HCT116 (cell line): ENCODE measurements at regions not wholly inside any gene's neighbourhood (a gene's known extent, or its start where the extent isn't known, plus 50 kb on each side); places are given as distances from the start of the nearest gene placed in this dataset.

Source experiments
- ATAC-seq: fragments of 200-7000 bp; cut with Tn5 transposase; 2 replicates; pipeline ENCODE4 v1.9.1; 2020; ENCODE audit warnings: mild to moderate bottlenecking, moderate library complexity
- BruUV-seq: library from RNA; stranded (reverse); fragments of 400-500 nt; replicated peaks from 2 replicates; lab custom pipeline; 2021; lab: Mats Ljungman, UMichigan
- CTCF ChIA-PET: fragments of 300-600 bp; sonication (Branson Sonifier 250); formaldehyde crosslinking; loops from one replicate; lab custom pipeline; 2021; ENCODE audit warnings: antibody characterized with exemption; lab: Charles Lee
- POLR2A ChIA-PET: fragments of 300-600, 350-600 bp; sonication (Branson Sonifier 250); formaldehyde crosslinking; loops from one replicate; lab custom pipeline; 2021; ENCODE audit warnings: antibody characterized with exemption; lab: Charles Lee
- RAD21 ChIA-PET, 2 experiments: fragments of 300-600 bp; sonication (Branson Sonifier 250); formaldehyde crosslinking; loops; one replicate each; lab custom pipeline; 2023; ENCODE audit warnings: low total read pairs in 2 of 2; ENCODE audit not compliant: uncharacterized antibody in 2 of 2, unreplicated experiment in 2 of 2, low non-redundant PET in 1 of 2; lab: Charles Lee
- DNase-seq: peaks from one replicate; pipeline ENCODE4 v3.0.0-alpha.2; 2010; ENCODE audit warnings: low read depth, low spot score
- H2AFZ ChIP-seq: fragments of 200-600 bp; shearing (Covaris generic), sonication (generic); 2 replicates; pipeline ENCODE4 v1.6.1; 2017; ENCODE audit warnings: low read depth, mixed run types, mixed read lengths, antibody characterized with exemption, low read length; ENCODE audit not compliant: poor library complexity, severe bottlenecking
- H3K27ac ChIP-seq: 2 replicates; pipeline ENCODE4 v1.5.1; 2012; ENCODE audit warnings: low read depth, low read length
- H3K27me3 ChIP-seq: fragments of 200-600 bp; sonication (generic); 2 replicates; pipeline ENCODE4 v1.6.1; 2016; ENCODE audit warnings: mixed run types, low read length, mixed read lengths; ENCODE audit not compliant: insufficient read depth
- H3K36me3 ChIP-seq, 2 experiments: fragments of 200-500 bp in 1 of 2; fragments of 200-600 bp in 1 of 2; sonication (Bioruptor generic) in 1 of 2; sonication (generic) in 1 of 2; 2 replicates each; pipeline versions ENCODE4 v1.5.1 to v1.6.1; 2014 to 2016; ENCODE audit warnings: low read length in 2 of 2, inconsistent platforms in 1 of 2, mixed read lengths in 1 of 2, mixed run types in 1 of 2; ENCODE audit not compliant: insufficient read depth in 2 of 2, control insufficient read depth in 1 of 2
- H3K4me1 ChIP-seq, 2 experiments: fragments of 200-600 bp in 1 of 2; sonication (generic) in 1 of 2; 2 replicates each; pipeline versions ENCODE4 v1.5.1 to v1.6.1; 2012 to 2017; ENCODE audit warnings: low read length in 2 of 2, inconsistent platforms in 1 of 2, mild to moderate bottlenecking in 1 of 2, mixed read lengths in 1 of 2, mixed run types in 1 of 2, moderate library complexity in 1 of 2; ENCODE audit not compliant: insufficient read depth in 2 of 2, control insufficient read depth in 1 of 2
- H3K4me2 ChIP-seq: fragments of 200-600 bp; sonication (generic); 2 replicates; pipeline ENCODE4 v1.6.1; 2017; ENCODE audit warnings: mixed run types, low read length, mixed read lengths
- H3K4me3 ChIP-seq, 2 experiments: fragments of 200-600 bp in 1 of 2; sonication (generic) in 1 of 2; replicated peaks in 1 of 2; 2 replicates each; pipeline ENCODE4 v1.5.1; 2011 to 2016; ENCODE audit warnings: low read length in 2 of 2, control low read depth in 1 of 2, low read depth in 1 of 2, mild to moderate bottlenecking in 1 of 2, mixed read lengths in 1 of 2, mixed run types in 1 of 2
- H3K79me2 ChIP-seq: fragments of 200-600 bp; sonication (generic); 2 replicates; pipeline ENCODE4 v1.6.1; 2017; ENCODE audit warnings: mild to moderate bottlenecking, mixed run types, low read length, moderate library complexity, mixed read lengths; ENCODE audit not compliant: insufficient read depth
- H3K9ac ChIP-seq: fragments of 200-600 bp; sonication (generic); 2 replicates; pipeline ENCODE4 v1.6.1; 2016; ENCODE audit warnings: low read length, mixed read lengths
- H3K9me2 ChIP-seq: fragments of 200-600 bp; sonication (generic), shearing (Covaris generic); 2 replicates; pipeline ENCODE4 v1.6.1; 2017; ENCODE audit warnings: mixed run types, mild to moderate bottlenecking, moderate library complexity; ENCODE audit not compliant: insufficient read depth
- H3K9me3 ChIP-seq, 2 experiments: fragments of 200-500 bp in 1 of 2; fragments of 200-600 bp in 1 of 2; sonication (Bioruptor generic) in 1 of 2; sonication (generic) in 1 of 2; 2 replicates each; pipeline ENCODE4 v1.6.1; 2014 to 2017; ENCODE audit warnings: low read length in 2 of 2, mixed read lengths in 2 of 2, inconsistent platforms in 1 of 2, low read depth in 1 of 2, mild to moderate bottlenecking in 1 of 2, mixed run types in 1 of 2, moderate library complexity in 1 of 2; ENCODE audit not compliant: control insufficient read depth in 1 of 2, insufficient read depth in 1 of 2
- H4K20me1 ChIP-seq: fragments of 200-600 bp; sonication (generic), shearing (Covaris generic); 2 replicates; pipeline ENCODE4 v1.6.1; 2017; ENCODE audit warnings: mixed run types, mild to moderate bottlenecking, moderate library complexity; ENCODE audit not compliant: insufficient read depth
- ATF3 ChIP-seq: IDR thresholded peaks from 2 replicates; pipeline ENCODE4 v1.6.1; 2012
- CBX3 ChIP-seq: IDR thresholded peaks from 2 replicates; pipeline ENCODE4 v1.6.1; 2012; ENCODE audit warnings: low read depth
- CEBPB ChIP-seq: IDR thresholded peaks from 2 replicates; pipeline ENCODE4 v1.6.1; 2012; ENCODE audit warnings: low read depth
- EGR1 ChIP-seq: IDR thresholded peaks from 2 replicates; pipeline ENCODE4 v1.6.1; 2012; ENCODE audit warnings: low read depth
- ELF1 ChIP-seq: IDR thresholded peaks from 2 replicates; pipeline ENCODE4 v1.6.1; 2012; ENCODE audit warnings: low read depth, borderline replicate concordance
- EZH2phosphoT487 ChIP-seq: fragments of 200-600 bp; IDR thresholded peaks from 2 replicates; pipeline ENCODE4 v1.6.1; 2018; ENCODE audit warnings: antibody characterized with exemption, borderline replicate concordance
- FOSL1 ChIP-seq: IDR thresholded peaks from 2 replicates; pipeline ENCODE4 v1.6.1; 2012; ENCODE audit warnings: low read depth
- JUND ChIP-seq: IDR thresholded peaks from 2 replicates; pipeline ENCODE4 v1.6.1; 2012
- MAX ChIP-seq: IDR thresholded peaks from 2 replicates; pipeline ENCODE4 v1.6.1; 2012
- POLR2A ChIP-seq: IDR thresholded peaks from 2 replicates; pipeline ENCODE4 v1.7.0; 2011; ENCODE audit warnings: borderline replicate concordance; ENCODE audit not compliant: insufficient read depth, insufficient read length; ENCODE audit errors: extremely low read depth
- POLR2AphosphoS5 ChIP-seq: IDR thresholded peaks from 2 replicates; pipeline ENCODE4 v1.6.1; 2011; ENCODE audit warnings: mild to moderate bottlenecking, low read depth, low read length, moderate library complexity
- RAD21 ChIP-seq: IDR thresholded peaks from 2 replicates; pipeline ENCODE4 v1.6.1; 2012; ENCODE audit warnings: low read depth, mild to moderate bottlenecking
- SIN3A ChIP-seq: IDR thresholded peaks from 2 replicates; pipeline ENCODE4 v1.6.1; 2012; ENCODE audit warnings: low read depth
- SP1 ChIP-seq: IDR thresholded peaks from 2 replicates; pipeline ENCODE4 v1.6.1; 2012; ENCODE audit warnings: low read depth
- SRF ChIP-seq: IDR thresholded peaks from 2 replicates; pipeline ENCODE4 v1.6.1; 2012; ENCODE audit warnings: low read depth
- TCF7L2 ChIP-seq: IDR thresholded peaks from 2 replicates; pipeline ENCODE4 v1.7.0; 2011; ENCODE audit warnings: borderline replicate concordance, inconsistent platforms; ENCODE audit not compliant: insufficient read depth, insufficient read length; ENCODE audit errors: extremely low read depth
- YY1 ChIP-seq: IDR thresholded peaks from 2 replicates; pipeline ENCODE4 v1.6.1; 2011; ENCODE audit warnings: low read length, low read depth, moderate library complexity, mild to moderate bottlenecking; ENCODE audit not compliant: insufficient replicate concordance; ENCODE audit errors: extremely low read depth
- ZBTB33 ChIP-seq: IDR thresholded peaks from 2 replicates; pipeline ENCODE4 v1.6.1; 2011; ENCODE audit warnings: mild to moderate bottlenecking, low read length, moderate library complexity; ENCODE audit not compliant: insufficient replicate concordance; ENCODE audit errors: extremely low read depth
- ZFX ChIP-seq: fragments of 450-650 bp; IDR thresholded peaks from 2 replicates; pipeline ENCODE4 v1.6.1; 2017
- ZNF274 ChIP-seq: fragments of 200-500 bp; sonication (Bioruptor generic); IDR thresholded peaks from 2 replicates; pipeline ENCODE4 v1.6.1; 2014; ENCODE audit warnings: mild to moderate bottlenecking, low read depth, low read length, inconsistent platforms
- intact Hi-C: fragments of 100-400 bp; cut with micrococcal nuclease; formaldehyde crosslinking; loops from 2 replicates; pipeline ENCODE4 v1.10.0; 2022

- Histone ChIP-seq H3K4me2 (no peak overlapping the region), H3K9me2 (no peaks in the 10 kb centered on the region), H3K79me2 (no peaks in the 10 kb centered on the region), H3K27ac (no peak overlapping the region), H3K27me3 (peaks cover 41% of the 10 kb centered on the region), H3K4me3 (no peak overlapping the region), H3K36me3 (no peaks in the 10 kb centered on the region), H3K9me3 (no peaks in the 10 kb centered on the region), H4K20me1 (no peaks in the 10 kb centered on the region), H3K4me1 (no peaks in the 10 kb centered on the region), H3K9ac (no peak overlapping the region), H2AFZ (no peak overlapping the region)
- CTCF ChIA-PET, result no interaction called here
- POLR2A ChIA-PET, result no interaction called here
- DNase-seq, result no peak
- TF ChIP-seq MAX (no peak), RAD21 (no peak), SIN3A (no peak), YY1 (no peak), ZFX (no peak), CBX3 (no peak), ZNF274 (no peak)
- no TSS peak for BruUV-seq
- ATAC-seq, result no peak
- intact Hi-C loops, result no loop called here
- RAD21 ChIA-PET, result no interaction called here
Observed at GRCh38 chr12:67103521-67103920, 165.6 kb upstream of the CAND1 start.

- no peaks in the 10 kb centered on the region for H3K36me3 ChIP-seq
- H3K27ac ChIP-seq, result no peak overlapping the region
- BruUV-seq, result no TSS peak
- TF ChIP-seq FOSL1, result no peak
- no peak for TF ChIP-seq JUND
- no peak for TF ChIP-seq ELF1
- no peak for TF ChIP-seq EZH2phosphoT487
- no peak for TF ChIP-seq MAX
- TF ChIP-seq POLR2AphosphoS5, result no peak
- TF ChIP-seq ZNF274, result no peak
- no peak for TF ChIP-seq POLR2A
- no peak for TF ChIP-seq CBX3
- no peak for TF ChIP-seq CEBPB
- TF ChIP-seq SP1, result no peak
- no peak for TF ChIP-seq ZBTB33
- TF ChIP-seq TCF7L2, result no peak
- no peak for TF ChIP-seq ZFX
- TF ChIP-seq EGR1, result no peak
- TF ChIP-seq RAD21, result no peak
- TF ChIP-seq ATF3, result no peak
- TF ChIP-seq SRF, result no peak
- TF ChIP-seq SIN3A, result no peak
- ChIA-PET RAD21 (no interaction called here), POLR2A (no interaction called here), CTCF (no interaction called here)
- ATAC-seq, result no peak
- no peak for DNase-seq
- H3K9me3 ChIP-seq, result no peaks in the 10 kb centered on the region
- peaks cover 21% of the 10 kb centered on the region; the same call in 1 of the 2 replicates for H3K27me3 ChIP-seq
- no peaks in the 10 kb centered on the region for H3K4me1 ChIP-seq
- no peak overlapping the region for H3K9ac ChIP-seq
- H4K20me1 ChIP-seq, result no peaks in the 10 kb centered on the region
- H3K4me3 ChIP-seq, result no peak overlapping the region
- no peak overlapping the region for H2AFZ ChIP-seq
- no peaks in the 10 kb centered on the region for H3K9me2 ChIP-seq
- no peak overlapping the region for H3K4me2 ChIP-seq
- no peaks in the 10 kb centered on the region for H3K79me2 ChIP-seq
- intact Hi-C loops, result no loop called here
Observed at GRCh38 chr12:67107235-67107634, 161.9 kb upstream of the CAND1 start.
